ENCODE measurements at regions not wholly inside any gene's neighbourhood (a gene's known extent, or its start where the extent isn't known, plus 50 kb on each side); places are given as distances from the start of the nearest gene placed in this dataset.

DNA sequence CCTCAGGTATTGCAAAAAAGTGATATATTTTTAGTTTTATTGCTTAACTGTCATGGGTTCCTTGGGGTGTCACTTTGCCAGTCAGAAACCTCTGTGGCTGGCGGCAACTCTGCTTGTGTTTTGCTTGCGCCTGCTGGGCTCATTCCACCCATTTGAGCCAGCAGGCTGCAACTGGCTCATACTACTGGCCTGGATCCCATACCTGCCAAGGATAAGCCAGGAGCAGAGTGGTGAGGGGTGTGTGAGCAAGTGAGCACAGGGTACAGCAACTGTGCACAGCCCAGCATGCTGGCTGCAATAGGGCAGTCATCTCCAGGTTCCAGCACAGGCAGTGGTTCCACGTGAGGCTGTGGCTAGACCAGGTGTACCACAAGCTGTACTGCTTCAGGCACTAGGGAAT is 687.5 kb downstream of the NYAP2 start:
- TF ChIP-seq, protein P1, sequence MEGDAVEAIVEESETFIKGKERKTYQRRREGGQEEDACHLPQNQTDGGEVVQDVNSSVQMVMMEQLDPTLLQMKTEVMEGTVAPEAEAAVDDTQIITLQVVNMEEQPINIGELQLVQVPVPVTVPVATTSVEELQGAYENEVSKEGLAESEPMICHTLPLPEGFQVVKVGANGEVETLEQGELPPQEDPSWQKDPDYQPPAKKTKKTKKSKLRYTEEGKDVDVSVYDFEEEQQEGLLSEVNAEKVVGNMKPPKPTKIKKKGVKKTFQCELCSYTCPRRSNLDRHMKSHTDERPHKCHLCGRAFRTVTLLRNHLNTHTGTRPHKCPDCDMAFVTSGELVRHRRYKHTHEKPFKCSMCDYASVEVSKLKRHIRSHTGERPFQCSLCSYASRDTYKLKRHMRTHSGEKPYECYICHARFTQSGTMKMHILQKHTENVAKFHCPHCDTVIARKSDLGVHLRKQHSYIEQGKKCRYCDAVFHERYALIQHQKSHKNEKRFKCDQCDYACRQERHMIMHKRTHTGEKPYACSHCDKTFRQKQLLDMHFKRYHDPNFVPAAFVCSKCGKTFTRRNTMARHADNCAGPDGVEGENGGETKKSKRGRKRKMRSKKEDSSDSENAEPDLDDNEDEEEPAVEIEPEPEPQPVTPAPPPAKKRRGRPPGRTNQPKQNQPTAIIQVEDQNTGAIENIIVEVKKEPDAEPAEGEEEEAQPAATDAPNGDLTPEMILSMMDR (IDR thresholded peaks at IDR 0.05) = no peak
- no peak for TF ChIP-seq POLR2A (IDR thresholded peaks at IDR 0.05; ENCODE audit: low read depth)
- no peak for TF ChIP-seq POLR2AphosphoS5 (IDR thresholded peaks at IDR 0.05)
- TF ChIP-seq EP300 (IDR thresholded peaks at IDR 0.05) = no peak

All from esophagus muscularis mucosa (tissue), 4 donors.